HL-60 (cell line): ENCODE measurements at regions not wholly inside any gene's neighbourhood (a gene's known extent, or its start where the extent isn't known, plus 50 kb on each side); places are given as distances from the start of the nearest gene placed in this dataset.

Source experiments
- DNase-seq, 2 experiments: peaks; one replicate each; pipeline ENCODE4 v3.0.0-alpha.2; 2010 to 2020; ENCODE audit warnings: low read depth in 1 of 2, low spot score in 1 of 2
- H3K27ac ChIP-seq: fragments of 250-450 bp; sonication (Bioruptor Pico); replicated peaks from 2 replicates; pipeline ENCODE4 v1.5.1; 2020; ENCODE audit warnings: mild to moderate bottlenecking, moderate library complexity
- H3K27me3 ChIP-seq: fragments of 250-450 bp; sonication (Bioruptor Pico); 2 replicates; pipeline ENCODE4 v1.5.1; 2021; ENCODE audit warnings: mild to moderate bottlenecking, moderate library complexity; ENCODE audit not compliant: insufficient read depth, poor library complexity, severe bottlenecking
- H3K4me3 ChIP-seq: replicated peaks from 2 replicates; pipeline ENCODE4 v1.5.1; 2011; ENCODE audit warnings: mild to moderate bottlenecking, control low read depth, low read length; ENCODE audit not compliant: insufficient read depth
- GABPA ChIP-seq: IDR thresholded peaks from 2 replicates; pipeline ENCODE4 v1.6.1; 2012; ENCODE audit warnings: low read depth
- POLR2AphosphoS5 ChIP-seq: IDR thresholded peaks from 2 replicates; pipeline ENCODE4 v1.6.1; 2012; ENCODE audit warnings: low read depth
- SPI1 ChIP-seq: IDR thresholded peaks from 2 replicates; pipeline ENCODE4 v1.6.1; 2012; ENCODE audit warnings: low read depth, mild to moderate bottlenecking, borderline replicate concordance
- TF ChIP-seq, protein P1 (sequence below): IDR thresholded peaks from one replicate; pipeline ENCODE4 v1.5.1; 2011; ENCODE audit warnings: low read length, control low read depth, inconsistent platforms; ENCODE audit not compliant: insufficient read depth
- TF ChIP-seq, protein P2 (sequence below): IDR thresholded peaks from 2 replicates; pipeline ENCODE4 v1.6.1; 2012; ENCODE audit warnings: low read depth; ENCODE audit not compliant: insufficient replicate concordance

GRCh38 chr10:111789821-111790220, 393.7 kb downstream of the GPAM start:
- Histone ChIP-seq H3K4me3 (no peak overlapping the region), H3K27ac (no peak overlapping the region), H3K27me3 (no peaks in the 10 kb centered on the region)
- TF ChIP-seq, protein P1, sequence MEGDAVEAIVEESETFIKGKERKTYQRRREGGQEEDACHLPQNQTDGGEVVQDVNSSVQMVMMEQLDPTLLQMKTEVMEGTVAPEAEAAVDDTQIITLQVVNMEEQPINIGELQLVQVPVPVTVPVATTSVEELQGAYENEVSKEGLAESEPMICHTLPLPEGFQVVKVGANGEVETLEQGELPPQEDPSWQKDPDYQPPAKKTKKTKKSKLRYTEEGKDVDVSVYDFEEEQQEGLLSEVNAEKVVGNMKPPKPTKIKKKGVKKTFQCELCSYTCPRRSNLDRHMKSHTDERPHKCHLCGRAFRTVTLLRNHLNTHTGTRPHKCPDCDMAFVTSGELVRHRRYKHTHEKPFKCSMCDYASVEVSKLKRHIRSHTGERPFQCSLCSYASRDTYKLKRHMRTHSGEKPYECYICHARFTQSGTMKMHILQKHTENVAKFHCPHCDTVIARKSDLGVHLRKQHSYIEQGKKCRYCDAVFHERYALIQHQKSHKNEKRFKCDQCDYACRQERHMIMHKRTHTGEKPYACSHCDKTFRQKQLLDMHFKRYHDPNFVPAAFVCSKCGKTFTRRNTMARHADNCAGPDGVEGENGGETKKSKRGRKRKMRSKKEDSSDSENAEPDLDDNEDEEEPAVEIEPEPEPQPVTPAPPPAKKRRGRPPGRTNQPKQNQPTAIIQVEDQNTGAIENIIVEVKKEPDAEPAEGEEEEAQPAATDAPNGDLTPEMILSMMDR: no peak
- TF ChIP-seq GABPA (no peak), SPI1 (no peak), POLR2AphosphoS5 (no peak)
- DNase-seq: no peak

GRCh38 chr10:111801841-111802240, 381.7 kb downstream of the GPAM start:
- no peak overlapping the region for H3K4me3 ChIP-seq
- no peak overlapping the region for H3K27ac ChIP-seq
- TF ChIP-seq, protein P2, sequence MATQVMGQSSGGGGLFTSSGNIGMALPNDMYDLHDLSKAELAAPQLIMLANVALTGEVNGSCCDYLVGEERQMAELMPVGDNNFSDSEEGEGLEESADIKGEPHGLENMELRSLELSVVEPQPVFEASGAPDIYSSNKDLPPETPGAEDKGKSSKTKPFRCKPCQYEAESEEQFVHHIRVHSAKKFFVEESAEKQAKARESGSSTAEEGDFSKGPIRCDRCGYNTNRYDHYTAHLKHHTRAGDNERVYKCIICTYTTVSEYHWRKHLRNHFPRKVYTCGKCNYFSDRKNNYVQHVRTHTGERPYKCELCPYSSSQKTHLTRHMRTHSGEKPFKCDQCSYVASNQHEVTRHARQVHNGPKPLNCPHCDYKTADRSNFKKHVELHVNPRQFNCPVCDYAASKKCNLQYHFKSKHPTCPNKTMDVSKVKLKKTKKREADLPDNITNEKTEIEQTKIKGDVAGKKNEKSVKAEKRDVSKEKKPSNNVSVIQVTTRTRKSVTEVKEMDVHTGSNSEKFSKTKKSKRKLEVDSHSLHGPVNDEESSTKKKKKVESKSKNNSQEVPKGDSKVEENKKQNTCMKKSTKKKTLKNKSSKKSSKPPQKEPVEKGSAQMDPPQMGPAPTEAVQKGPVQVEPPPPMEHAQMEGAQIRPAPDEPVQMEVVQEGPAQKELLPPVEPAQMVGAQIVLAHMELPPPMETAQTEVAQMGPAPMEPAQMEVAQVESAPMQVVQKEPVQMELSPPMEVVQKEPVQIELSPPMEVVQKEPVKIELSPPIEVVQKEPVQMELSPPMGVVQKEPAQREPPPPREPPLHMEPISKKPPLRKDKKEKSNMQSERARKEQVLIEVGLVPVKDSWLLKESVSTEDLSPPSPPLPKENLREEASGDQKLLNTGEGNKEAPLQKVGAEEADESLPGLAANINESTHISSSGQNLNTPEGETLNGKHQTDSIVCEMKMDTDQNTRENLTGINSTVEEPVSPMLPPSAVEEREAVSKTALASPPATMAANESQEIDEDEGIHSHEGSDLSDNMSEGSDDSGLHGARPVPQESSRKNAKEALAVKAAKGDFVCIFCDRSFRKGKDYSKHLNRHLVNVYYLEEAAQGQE: no peak
- no peak for TF ChIP-seq GABPA
- TF ChIP-seq POLR2AphosphoS5: no peak
- TF ChIP-seq, protein P1: no peak
- no peak for TF ChIP-seq SPI1
- DNase-seq: no peak
- no peaks in the 10 kb centered on the region for H3K27me3 ChIP-seq

- TF ChIP-seq, protein P2: no peak
- TF ChIP-seq GABPA (no peak), POLR2AphosphoS5 (no peak), SPI1 (no peak)
- TF ChIP-seq, protein P1: no peak
- Histone ChIP-seq H3K27me3 (no peaks in the 10 kb centered on the region), H3K4me3 (no peak overlapping the region), H3K27ac (no peak overlapping the region)
- DNase-seq: no peak
These were observed 378.8 kb downstream of the GPAM start for GRCh38 chr10:111804781-111805180.

DNA sequence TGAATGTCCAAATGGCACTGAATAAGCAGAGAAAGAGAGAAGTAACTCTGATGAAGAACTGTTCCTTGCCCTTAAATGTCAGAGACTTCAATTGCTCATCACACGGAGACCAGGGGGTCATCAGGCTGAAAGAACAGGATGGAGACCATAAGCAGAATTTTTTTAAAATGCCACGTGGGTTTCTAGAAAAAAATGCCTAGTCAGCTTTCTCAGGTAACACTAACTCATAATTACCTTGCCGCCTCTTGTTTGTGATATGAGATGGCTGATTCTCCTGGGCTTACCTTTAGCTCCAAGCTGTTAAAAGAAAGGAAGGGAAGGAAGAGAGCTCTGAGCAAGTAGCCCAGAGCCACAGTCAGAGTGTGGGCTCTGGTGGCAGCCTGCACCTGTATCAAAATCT, 372.0 kb downstream of the GPAM start:
- no peak overlapping the region for H3K27ac ChIP-seq
- no peak overlapping the region for H3K4me3 ChIP-seq
- no peaks in the 10 kb centered on the region for H3K27me3 ChIP-seq
- TF ChIP-seq POLR2AphosphoS5 (no peak), GABPA (no peak), SPI1 (no peak)
- TF ChIP-seq, protein P2: no peak
- TF ChIP-seq, protein P1: no peak
- DNase-seq: no peak
